Adrenal gland (tissue), 9 donors: ENCODE measurements at regions not wholly inside any gene's neighbourhood (a gene's known extent, or its start where the extent isn't known, plus 50 kb on each side); places are given as distances from the start of the nearest gene placed in this dataset.

Experiments used
- DNase-seq, 7 donors: peaks; one replicate each; pipeline ENCODE4 v3.0.0-alpha.2; 2019 to 2020
- H3K27ac ChIP-seq, 5 donors: fragments of 200-600 bp; sonication (generic) in 4 of 5; 1 replicate in 3 of 5; 2 replicates in 2 of 5; pipeline versions ENCODE4 v1.5.1 to v1.8.0; 2016 to 2020; ENCODE audit warnings: mild to moderate bottlenecking in 1 of 5
- H3K27me3 ChIP-seq: fragments of 200-600 bp; 2 replicates; pipeline ENCODE4 v1.8.0; 2021
- H3K36me3 ChIP-seq, 2 donors: fragments of 200-600 bp; replicated peaks in 1 of 2; 1 replicate in 1 of 2; 2 replicates in 1 of 2; pipeline versions ENCODE4 v1.5.1 to v1.8.0; 2018 to 2022
- H3K4me1 ChIP-seq, 2 donors: fragments of 200-600 bp; replicated peaks in 1 of 2; 1 replicate in 1 of 2; 2 replicates in 1 of 2; pipeline versions ENCODE4 v1.5.1 to v1.8.0; 2018 to 2021
- H3K4me3 ChIP-seq, 4 donors: fragments of 200-600 bp; sonication (generic) in 3 of 4; one replicate each; pipeline ENCODE4 v1.5.1; 2016 to 2018
- H3K9me3 ChIP-seq, 3 donors: fragments of 200-600 bp; sonication (generic) in 1 of 3; replicated peaks in 1 of 3; 1 replicate in 2 of 3; 2 replicates in 1 of 3; pipeline versions ENCODE4 v1.5.1 to v1.8.0; 2016 to 2021
- POLR2A ChIP-seq, 2 donors: fragments of 450-650 bp; IDR thresholded peaks; one replicate each; pipeline ENCODE4 v1.6.1; 2017; ENCODE audit warnings: antibody characterized with exemption in 2 of 2, mild to moderate bottlenecking in 2 of 2, moderate library complexity in 1 of 2
- WGBS, 4 donors: extraction: QIAGEN DNeasy Blood & Tissue Kit in 2 of 4; methylation state at CpG; one replicate each; pipeline versions ENCODE4 v1.1.5 to v1.1.7; 2013 to 2017; 5-methylcytosine and 5-hydroxymethylcytosine counted together
- intact Hi-C, 2 donors: fragments of 100-400 bp; cut with DNase I; formaldehyde crosslinking; loops; one replicate each; pipeline versions ENCODE4 v1.14.1 to v1.15.0; 2022 to 2023
- TF ChIP-seq, protein P1 (sequence below), 6 experiments: fragments of 450-650 bp in 4 of 6; fragments of 200-600 bp in 2 of 6; sonication (generic) in 1 of 6; IDR thresholded peaks; 1 replicate in 5 of 6; 2 replicates in 1 of 6; pipeline versions ENCODE4 v1.5.1 to v1.8.0; 2016 to 2021; ENCODE audit warnings: antibody characterized with exemption in 6 of 6, mild to moderate bottlenecking in 2 of 6, moderate library complexity in 1 of 6
- donor health status: healthy with polysubstance abuse.
- donor health status: Bipolar disorder and iron deficiency.
- donor health status: DM: yes; HTN: yes; CAD: no.
- donor health status: DM: no; HTN: no; CAD: no.
- donor health status: DM: no; HTN: no; CAD: no.

DNA sequence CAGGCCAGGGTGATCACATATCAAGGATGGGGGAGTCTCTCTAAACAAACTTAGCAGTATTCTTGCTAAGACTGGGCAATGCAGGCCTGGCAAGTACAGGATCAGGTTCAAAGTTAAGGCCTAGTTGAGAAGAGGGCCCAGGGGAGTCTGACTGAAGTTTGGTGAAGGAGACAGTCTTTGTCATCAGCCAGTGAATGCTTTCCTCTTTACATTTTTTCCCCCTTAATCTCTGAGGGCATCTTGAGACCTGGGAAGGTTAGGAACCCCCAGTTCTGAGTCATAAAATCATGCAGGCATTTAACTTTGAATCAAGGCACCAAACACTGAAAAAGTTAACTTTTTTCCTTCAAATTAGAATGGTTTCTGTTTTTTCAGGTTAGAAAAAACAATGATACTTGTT lies 311.5 kb downstream of the REEP3 start:
- TF ChIP-seq, protein P1, sequence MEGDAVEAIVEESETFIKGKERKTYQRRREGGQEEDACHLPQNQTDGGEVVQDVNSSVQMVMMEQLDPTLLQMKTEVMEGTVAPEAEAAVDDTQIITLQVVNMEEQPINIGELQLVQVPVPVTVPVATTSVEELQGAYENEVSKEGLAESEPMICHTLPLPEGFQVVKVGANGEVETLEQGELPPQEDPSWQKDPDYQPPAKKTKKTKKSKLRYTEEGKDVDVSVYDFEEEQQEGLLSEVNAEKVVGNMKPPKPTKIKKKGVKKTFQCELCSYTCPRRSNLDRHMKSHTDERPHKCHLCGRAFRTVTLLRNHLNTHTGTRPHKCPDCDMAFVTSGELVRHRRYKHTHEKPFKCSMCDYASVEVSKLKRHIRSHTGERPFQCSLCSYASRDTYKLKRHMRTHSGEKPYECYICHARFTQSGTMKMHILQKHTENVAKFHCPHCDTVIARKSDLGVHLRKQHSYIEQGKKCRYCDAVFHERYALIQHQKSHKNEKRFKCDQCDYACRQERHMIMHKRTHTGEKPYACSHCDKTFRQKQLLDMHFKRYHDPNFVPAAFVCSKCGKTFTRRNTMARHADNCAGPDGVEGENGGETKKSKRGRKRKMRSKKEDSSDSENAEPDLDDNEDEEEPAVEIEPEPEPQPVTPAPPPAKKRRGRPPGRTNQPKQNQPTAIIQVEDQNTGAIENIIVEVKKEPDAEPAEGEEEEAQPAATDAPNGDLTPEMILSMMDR (IDR thresholded peaks at IDR 0.05) = no peak
- TF ChIP-seq POLR2A (IDR thresholded peaks at IDR 0.05) = no peak
- intact Hi-C loops = no loop called here
- no peak for DNase-seq
- no peak overlapping the region for H3K27ac ChIP-seq
- H3K4me3 ChIP-seq = no peak overlapping the region
- no peaks in the 10 kb centered on the region for H3K9me3 ChIP-seq
- no peaks in the 10 kb centered on the region for H3K36me3 ChIP-seq
- H3K4me1 ChIP-seq = no peaks in the 10 kb centered on the region
- H3K27me3 ChIP-seq = no peaks in the 10 kb centered on the region

GRCh38 chr10:63833411-63834060 lies 312.3 kb downstream of the REEP3 start:
- intact Hi-C loops = no loop called here

DNA sequence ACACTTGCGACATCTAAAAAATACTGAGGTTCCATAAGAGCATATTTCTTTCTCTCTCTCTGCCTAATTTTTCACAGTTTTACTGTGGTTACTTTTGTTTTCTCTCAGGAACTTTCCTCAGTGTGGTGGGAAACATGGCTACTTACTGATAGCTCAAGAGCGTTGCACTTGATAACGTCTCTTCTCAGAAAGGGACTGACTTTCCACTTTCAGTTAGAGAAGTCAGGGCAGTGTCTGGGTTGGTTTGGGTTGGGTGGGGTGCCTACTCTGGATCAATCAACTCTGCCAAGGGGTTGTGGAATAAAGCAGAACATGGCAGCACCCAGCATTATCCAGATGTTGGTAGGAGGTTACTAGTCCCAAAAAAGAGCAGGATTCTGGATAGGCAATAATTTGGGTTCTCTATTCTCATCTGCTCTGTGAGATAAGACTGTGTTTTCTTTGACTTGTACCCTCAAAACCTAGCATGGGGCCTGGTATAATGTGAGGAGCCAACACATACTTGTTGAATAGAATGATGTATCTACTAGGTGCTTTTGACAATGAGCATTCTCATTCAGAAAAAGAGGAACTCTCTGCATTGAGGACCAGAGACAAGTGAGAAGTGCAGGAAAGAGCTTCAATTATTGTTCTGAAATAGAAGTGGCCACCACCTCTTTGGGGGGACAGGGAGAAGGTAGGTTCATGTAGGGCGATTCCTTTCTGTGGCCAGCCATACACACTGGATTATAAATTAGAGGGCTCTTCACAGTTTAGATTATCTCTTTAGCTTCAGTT lies 315.7 kb downstream of the REEP3 start:
- no peak overlapping the region for H3K4me3 ChIP-seq
- no peaks in the 10 kb centered on the region for H3K27me3 ChIP-seq
- H3K9me3 ChIP-seq = no peaks in the 10 kb centered on the region
- DNase-seq = no peak
- intact Hi-C loops = no loop called here
- H3K27ac ChIP-seq = no peak overlapping the region
- H3K36me3 ChIP-seq = no peaks in the 10 kb centered on the region
- TF ChIP-seq, protein P1 (IDR thresholded peaks at IDR 0.05) = no peak
- TF ChIP-seq POLR2A (IDR thresholded peaks at IDR 0.05) = no peak
- no peaks in the 10 kb centered on the region for H3K4me1 ChIP-seq
- WGBS, 4 donors = 80 to 84% (median 80%) methylated on average over 4 of the region's 4 CpGs

More at GRCh38 chr10:63833411-63834060, 312.3 kb downstream of the REEP3 start:
- H3K27ac ChIP-seq = no peak overlapping the region
- 47 to 69% (median 60%) methylated on average over 5 of the region's 5 CpGs for WGBS, 4 donors
- TF ChIP-seq, protein P1 (IDR thresholded peaks at IDR 0.05) = no peak
- TF ChIP-seq POLR2A (IDR thresholded peaks at IDR 0.05) = no peak
- H3K27me3 ChIP-seq = no peaks in the 10 kb centered on the region
- no peaks in the 10 kb centered on the region for H3K9me3 ChIP-seq
- no peaks in the 10 kb centered on the region for H3K4me1 ChIP-seq
- DNase-seq = no peak
- H3K36me3 ChIP-seq = no peaks in the 10 kb centered on the region
- H3K4me3 ChIP-seq = no peak overlapping the region

DNA sequence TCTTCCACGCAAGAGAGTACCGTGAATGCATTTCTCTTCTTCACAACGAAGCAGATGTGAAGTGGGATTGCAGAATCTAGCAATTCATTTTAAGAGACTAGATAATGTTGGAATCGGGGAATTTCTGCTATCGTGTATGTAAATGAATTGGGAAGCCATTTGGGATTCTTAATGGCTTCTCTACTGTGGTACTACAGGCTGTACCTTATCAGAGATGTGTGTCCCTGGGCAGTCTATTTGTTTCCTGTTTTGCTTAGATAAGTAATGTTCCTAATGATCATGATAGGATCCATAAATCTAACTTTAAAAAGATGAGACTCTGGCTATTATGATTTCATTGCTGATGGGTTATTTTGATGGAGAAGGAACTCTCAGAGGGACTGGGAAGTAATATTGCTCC lies 320.6 kb downstream of the REEP3 start:
- no peak for DNase-seq
- H3K36me3 ChIP-seq = no peaks in the 10 kb centered on the region
- 67 to 78% (median 70%) methylated on average over 5 of the region's 5 CpGs for WGBS, 4 donors
- TF ChIP-seq, protein P1 (IDR thresholded peaks at IDR 0.05) = no peak
- no peak for TF ChIP-seq POLR2A (IDR thresholded peaks at IDR 0.05)
- intact Hi-C loops = no loop called here
- H3K4me3 ChIP-seq = no peak overlapping the region
- H3K4me1 ChIP-seq = no peaks in the 10 kb centered on the region
- H3K27ac ChIP-seq = no peak overlapping the region
- no peaks in the 10 kb centered on the region for H3K9me3 ChIP-seq
- no peaks in the 10 kb centered on the region for H3K27me3 ChIP-seq
